Smooth muscle cell of the brain vasculature (primary cell): ENCODE measurements at regions not wholly inside any gene's neighbourhood (a gene's known extent, or its start where the extent isn't known, plus 50 kb on each side); places are given as distances from the start of the nearest gene placed in this dataset.

Source experiments
- DNase-seq: peaks from one replicate; pipeline ENCODE4 v3.0.0-alpha.2; 2012; ENCODE audit warnings: low read depth, low spot score

DNA sequence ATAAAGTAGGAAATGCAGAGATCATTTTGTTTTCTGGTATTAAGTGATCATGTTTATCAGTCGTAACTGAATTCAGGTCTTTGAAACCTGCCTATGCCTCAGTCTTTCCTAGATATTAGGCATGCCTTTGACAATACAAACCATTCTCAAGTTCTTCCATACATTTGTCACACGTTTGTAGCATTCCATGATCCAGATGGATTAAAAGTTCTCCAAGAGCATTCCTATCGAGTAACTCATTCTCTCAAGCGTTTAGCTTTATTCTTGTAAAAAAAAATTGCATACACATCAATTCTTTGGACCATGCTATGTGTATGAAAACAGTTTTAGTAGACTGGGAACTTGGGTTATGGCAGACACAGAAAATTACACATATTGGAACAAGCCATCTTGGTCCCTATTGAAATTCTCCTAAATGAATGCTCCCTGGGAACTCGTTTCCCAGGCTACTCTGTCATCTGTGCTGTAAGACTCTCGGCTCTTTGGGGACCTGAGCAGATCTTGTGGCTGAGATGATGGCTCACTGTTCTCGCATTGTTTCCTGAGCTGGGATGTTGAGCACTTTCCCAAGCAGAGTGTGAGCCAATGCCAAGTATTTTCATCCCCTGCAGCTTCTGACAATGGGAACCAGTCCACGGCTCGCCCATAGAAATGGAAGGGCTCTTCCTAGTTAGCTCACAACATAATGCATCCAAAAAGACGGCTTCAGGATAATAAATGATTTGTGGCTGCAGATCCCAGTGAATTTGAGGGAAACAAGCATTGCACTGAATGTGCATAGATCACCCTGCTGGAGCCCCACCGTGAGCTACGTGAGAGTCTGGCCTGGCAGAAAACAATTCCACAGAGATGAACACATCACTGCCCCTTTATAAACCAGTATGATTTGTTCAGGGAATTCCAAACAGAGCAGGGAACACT lies 230.2 kb downstream of the IRX1 start:
- no peak for DNase-seq

DNA sequence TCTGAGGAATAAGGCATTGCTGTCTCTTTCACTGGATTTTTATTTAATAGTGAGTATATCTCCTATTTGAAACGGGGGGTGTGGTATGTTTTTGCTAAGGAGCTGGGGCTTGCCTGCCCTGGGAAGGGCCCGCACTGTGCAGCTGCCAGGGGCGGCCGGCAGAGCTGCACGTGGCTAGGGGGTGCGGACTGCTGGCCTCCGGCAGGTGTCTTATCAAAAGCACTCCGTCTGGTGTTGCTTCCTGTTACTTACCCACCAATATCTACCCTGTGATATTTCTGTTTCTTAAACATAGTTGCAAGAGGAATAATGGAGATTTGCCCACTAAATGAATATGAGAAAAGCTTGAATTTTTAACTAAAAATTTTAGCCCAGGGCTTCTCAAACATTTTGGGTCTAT lies 232.0 kb downstream of the IRX1 start:
- DNase-seq, result no peak

DNA sequence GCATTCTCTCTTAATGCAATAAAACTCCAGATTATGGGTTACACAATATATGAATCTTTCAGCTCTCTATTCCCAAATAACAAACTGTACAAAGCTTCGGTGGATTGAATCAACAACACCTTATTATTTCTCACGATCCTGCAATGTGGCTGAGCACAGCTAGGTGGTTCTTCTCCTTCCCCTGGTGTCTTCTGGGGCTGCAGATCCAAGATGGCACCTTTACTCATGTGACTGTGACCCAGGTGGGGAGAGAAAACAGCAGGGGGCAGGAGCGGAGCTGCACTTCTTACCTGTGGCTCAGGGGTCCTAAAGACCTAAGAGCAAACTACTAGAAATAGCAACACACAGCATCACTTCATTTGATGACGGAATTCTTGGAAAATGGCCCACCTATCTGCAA lies 233.1 kb downstream of the IRX1 start:
- DNase-seq, result no peak

DNA sequence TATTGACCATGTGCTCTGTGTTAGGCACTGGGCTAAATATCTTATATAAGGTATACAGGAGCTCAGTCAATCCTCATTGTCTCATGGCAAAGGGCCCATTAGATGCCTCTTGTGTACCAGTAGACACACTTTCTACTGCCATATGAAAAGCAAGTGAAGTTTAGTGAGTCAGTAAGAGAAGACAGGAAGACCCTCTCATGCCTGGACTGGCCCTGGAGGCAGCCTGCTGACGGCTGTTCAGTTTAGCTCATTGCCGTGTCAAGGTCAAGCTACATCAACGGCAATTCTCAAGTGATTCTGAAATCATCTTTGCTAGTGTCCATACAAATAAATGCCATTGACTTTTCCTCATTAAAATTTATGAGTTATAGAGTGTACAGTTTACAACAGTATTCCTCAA lies 237.9 kb downstream of the IRX1 start:
- no peak for DNase-seq

DNA sequence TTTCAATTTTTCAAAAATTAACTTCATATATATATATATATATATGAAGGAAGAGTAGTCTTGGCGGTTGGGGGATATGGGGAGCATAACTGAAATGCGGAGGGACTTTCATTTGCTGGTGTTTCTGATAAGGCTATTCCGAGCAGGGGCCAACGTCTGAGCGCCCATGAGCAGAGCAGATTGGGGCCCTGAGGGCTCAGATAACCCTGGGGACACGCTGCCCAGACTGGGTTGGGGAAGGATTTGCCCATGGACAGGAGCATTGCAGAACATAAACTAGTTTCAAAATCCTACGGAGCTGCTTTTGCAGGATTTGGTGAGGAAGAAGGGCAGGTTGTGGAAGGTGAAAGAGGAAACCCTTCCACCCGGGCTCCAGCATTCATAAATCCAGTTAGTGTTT lies 240.2 kb downstream of the IRX1 start:
- no peak for DNase-seq

DNA sequence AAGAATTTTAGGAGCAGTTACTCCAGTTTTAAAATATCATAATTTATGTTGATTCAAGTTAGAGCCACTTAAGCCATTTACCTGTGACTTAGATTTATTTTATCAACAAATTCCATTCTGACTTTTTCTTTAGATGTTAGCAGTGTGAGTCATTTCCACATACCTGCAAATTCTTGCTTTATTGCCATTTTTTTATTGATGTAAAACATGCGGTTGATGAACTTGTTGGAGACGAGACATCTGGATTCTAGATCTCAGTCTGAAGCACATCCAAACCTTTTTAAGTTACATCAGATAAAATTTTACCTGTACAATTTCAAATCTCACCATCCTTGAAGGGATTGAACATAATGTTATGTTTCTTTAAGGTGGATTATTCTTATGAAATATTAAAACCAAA lies 240.9 kb downstream of the IRX1 start:
- DNase-seq, result no peak

DNA sequence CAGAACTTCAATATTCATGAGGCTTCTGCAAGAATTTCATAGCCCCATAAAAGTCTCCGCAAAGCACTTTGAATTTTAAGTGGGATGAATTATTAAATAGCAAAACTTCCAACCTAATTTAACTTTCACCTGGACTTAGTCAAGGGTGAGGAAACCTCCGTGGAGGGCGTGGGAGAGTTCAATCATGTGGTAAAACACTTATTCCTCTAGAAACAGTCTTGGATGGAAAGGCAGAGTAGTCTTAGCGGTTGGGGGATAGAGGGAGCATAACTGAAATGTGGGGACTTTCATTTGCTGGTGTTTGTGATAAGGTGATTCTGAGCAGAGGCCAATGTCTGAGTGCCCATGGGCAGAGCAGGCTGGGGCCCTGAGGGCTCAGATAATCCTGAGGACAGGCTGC lies 241.9 kb downstream of the IRX1 start:
- DNase-seq, result no peak

DNA sequence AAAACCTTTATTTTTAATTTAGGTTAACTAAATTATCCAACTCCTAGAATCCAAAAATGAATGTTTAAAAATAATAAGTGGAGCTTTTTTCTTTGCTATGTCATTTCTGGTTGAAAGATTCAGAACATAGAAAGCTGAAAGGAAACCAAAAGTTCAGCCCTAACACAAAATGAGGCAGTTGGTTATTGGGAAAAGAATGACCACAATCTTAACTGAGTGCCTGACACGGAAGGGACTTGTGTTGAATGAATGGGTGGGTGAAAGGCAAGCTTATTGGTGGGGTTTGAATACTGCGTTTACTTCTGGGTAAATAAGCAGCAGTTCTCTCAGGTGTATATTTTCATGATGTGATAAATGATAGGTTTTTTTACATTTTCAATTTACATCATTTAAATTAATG lies 243.5 kb downstream of the IRX1 start:
- DNase-seq, result no peak

DNA sequence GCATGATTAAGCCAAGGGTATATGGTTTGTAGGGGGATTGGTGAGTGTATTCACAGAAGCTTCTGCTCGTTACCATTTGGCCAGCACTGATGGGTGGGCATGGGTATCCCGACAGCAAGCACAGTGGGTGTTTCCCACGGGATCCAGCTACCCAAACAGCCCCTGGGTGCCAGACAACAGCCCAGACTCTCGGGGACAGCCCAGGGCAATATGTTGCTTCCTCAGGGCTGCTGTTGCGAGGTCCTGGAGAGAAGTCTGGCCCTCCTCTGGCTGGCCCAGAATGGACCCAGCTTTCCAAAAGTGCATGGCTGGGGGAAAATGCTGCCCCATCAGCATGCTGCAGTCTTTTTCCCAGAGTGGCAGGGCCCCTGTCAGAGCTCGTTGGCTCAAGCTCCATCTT lies 247.0 kb downstream of the IRX1 start:
- DNase-seq, result no peak

DNA sequence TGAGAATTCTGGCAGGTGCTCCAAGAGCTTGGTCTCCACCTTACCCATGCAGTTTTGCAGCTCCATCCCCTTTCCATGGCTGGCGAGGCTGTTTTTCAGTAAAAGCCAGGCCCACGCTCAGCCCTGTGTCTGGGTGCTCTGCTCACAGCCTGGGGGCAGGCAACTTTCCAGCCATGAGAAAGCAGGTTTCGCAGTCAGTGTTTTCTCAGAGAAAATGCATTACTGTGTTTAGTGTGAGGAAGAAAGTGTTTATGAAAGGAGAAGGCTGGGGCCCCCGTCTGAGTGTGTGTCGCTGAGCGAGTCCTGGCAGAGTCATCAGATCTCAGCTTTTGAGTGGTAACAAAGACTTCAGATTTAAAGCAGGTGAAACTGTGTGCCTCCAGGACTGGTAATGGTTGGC lies 248.1 kb downstream of the IRX1 start:
- no peak for DNase-seq

DNA sequence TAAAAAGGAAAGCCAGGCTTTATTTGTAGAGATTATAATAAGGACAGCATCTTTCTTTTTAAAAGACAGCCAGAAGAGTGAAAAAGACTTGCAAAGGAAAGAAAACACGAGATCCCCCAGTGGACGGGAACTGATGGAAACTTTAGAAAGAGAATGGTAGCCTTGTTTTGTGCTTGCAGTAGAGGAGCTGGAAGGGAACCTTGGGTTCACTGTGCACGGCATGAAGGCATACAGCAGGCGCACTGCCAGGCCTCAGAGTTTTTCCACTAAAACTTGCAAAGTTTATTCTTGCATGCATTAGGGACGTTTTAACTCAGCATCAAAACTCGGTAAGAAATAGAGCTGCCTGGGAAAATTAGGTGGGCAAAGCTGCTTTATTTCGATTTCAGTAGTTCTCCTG lies 248.6 kb downstream of the IRX1 start:
- no peak for DNase-seq

DNA sequence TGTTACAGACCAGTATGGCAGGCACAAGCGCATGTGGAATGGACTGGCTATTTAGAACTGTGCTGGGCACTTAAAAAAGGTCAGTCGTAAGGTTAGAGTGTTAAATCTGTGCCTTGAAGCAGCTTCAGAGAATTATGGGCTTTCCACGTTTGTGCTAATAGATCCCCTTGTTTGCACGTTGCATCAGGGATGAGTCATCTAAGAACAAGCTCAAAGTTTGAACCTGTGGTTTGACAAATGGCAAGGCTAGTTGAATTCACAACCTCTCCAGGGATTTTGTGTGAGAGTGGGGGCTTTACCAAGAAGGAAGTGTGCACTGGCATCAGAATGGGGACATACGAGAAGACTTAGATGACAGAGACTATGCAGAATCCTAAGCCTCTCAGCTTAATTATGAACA lies 249.6 kb downstream of the IRX1 start:
- DNase-seq, result no peak

DNA sequence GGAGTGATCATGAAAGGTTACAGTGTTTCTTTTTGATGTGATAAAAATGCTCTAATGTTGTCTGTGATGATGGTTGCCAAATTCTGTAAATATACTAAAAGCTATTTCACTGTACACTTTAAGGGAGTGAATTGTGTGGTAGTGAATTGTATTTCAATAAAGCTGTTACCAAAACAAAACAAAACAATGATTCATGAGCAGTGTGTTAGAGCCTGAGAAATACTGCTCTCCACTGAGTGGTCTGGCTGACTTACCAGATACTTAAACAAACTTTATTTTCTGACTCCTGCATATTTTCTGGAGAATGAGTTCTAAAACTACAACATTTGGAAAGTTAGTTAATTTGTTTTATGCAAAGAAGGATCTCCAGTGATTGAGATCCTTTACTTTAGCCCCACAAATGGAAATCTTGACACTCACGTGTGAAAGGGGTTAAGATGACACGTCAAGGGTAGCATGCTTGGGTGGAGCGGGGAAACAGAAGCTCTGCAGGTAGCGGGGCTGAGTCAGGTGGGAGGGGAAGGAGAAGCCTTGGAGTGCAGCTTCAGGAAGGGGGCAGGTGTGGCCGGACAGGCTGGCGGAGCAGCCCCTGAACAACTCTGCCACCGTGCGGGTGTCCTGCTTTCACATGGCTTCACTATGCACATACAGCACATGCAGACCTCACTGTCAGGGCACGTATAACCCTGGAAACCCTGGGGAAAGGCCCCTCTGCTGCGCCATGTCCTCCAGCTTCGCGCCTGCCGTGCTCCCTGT lies 256.7 kb downstream of the IRX1 start:
- DNase-seq, result no peak

DNA sequence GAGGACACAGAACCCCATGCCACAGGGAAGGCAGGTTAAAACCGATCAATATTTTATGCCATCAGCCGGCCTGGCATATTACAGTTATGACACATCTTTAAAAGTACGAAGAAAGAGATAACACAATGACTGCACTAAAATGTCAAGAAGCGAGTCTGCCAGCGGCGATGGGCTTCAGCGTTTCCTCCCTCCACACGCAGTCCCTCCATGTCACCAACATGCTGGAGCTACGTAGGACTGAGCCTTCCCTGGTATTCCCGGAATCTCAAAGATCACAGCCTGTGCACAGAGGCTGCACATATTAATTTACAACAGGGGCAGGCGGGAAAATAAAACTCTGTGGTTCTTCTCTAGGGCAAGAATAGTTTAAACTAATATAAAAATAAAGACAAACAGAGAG lies 257.7 kb downstream of the IRX1 start:
- DNase-seq, result no peak

DNA sequence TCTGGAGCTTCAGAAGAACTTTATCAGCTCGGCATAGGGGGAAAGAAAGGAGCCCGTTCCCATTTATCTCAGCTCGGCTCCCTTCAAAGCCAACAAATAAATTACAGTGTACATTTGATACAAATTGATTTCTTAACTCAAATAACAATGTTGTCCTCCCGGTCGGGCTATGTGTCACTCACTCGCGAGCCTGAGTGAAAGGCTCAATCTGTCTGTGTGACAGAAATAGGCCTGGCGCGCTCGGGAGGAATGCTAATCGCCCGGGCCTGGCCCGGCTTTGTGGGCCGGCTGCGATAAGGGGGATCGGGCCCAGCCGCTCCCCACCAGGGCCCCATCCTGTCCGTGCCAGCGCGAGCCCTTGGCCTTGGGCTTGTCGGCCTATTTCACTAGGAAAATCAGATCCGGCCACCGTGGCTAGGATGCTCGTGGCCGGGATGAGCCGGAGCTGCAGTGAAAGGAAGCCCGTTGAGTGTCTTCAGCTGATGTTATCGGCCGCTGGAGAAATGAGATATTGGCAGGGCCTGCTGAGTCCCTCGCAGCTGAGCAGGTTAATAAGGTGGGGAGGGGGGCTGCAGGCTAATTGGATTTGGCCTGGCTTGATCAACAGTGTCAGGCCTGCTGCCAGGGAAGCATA lies 258.7 kb downstream of the IRX1 start:
- no peak for DNase-seq

DNA sequence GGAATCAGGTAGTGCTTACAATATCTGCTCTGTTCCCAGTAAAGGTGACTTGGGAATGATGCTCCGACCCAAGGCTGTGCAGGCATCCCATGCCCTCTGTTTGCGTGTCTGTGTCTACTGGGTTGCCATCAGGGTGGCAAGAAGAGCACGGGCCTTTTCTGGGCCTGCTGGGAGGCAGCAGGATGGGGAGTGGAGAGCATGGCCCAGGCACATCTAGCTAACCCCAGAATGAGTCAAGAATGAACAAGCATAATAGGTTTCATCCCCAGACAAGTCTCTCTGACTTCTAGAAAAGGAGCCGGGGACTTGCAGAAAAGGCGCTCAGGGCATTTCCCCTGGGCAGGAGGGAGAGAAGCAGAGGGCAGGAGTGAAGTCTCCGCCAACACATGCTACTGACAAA lies 260.4 kb downstream of the IRX1 start:
- no peak for DNase-seq

DNA sequence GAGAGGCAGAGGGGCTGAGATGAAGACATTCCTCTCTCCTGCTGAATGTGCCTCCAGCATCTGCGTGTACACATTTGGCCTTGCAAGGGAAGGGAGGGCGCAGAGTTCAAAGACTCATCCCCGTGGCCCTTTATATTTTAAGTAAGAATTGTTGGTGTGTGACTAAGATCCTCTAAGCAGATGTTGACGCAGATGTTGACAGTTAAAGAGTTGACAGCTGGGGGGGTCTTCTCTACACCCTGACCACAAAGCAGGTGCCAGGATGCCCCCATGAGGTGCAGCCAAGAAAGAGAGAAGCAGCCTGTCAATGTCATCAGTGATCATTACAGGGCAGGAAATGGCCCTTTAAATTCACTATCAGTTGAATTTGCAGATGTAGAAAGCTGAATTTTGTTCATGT lies 262.9 kb downstream of the IRX1 start:
- DNase-seq, result no peak

DNA sequence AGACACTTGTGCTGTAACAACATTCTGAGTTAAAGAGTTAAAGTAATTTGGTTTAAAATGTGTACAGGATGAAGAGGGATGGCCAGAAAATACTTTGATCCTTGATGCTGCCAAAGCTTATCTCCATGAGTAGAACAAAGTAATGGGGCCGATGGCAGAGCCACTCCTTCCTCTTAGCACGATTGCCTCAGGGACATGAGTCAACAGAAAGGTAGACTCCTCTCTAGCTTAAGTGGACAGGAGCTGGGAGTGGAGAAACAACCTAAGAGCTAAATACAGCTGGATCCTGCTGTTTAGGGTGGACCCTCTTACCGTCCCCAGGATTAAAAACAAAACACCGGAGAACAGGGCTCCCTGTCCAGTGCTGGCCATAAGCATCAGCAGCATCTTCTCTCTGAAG lies 267.3 kb downstream of the IRX1 start:
- DNase-seq, result no peak

DNA sequence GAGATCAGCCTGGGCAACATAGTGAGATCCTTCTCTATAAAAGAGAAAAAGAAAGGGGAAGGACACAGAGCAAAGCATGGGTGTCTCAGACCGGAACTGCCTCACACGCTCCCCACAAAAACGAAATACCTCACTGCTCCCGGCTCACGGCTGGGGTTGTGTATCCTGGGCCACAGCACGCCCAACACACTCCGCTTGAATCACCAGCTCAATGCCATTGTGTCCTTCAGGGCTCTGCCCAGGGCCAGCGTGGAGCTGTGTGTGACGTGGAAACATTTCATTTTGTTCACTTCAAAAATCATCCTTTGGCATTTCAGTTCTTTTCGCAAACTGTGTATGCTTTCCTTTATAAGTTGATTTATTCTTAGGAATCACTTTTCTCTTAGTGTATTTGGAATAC lies 279.5 kb downstream of the IRX1 start:
- no peak for DNase-seq

DNA sequence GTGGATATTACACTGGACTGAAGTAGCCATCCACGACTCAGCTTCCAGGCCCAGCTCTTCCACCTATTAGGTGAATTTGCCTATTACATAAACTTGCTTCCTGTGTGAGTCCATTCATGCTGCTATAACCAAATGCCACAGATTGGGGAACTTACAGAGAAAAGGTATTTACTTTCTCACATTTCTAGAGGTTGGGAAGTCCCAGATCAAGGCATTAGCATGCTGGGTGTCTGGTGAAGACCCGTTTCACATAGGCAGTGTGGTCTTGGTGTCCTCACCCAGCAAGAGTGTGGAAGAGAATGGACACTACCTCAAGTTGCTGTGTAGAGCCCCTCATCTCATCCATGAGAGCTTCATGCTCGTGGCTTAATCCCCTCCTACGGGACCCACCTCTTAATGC lies 282.6 kb downstream of the IRX1 start:
- no peak for DNase-seq

DNA sequence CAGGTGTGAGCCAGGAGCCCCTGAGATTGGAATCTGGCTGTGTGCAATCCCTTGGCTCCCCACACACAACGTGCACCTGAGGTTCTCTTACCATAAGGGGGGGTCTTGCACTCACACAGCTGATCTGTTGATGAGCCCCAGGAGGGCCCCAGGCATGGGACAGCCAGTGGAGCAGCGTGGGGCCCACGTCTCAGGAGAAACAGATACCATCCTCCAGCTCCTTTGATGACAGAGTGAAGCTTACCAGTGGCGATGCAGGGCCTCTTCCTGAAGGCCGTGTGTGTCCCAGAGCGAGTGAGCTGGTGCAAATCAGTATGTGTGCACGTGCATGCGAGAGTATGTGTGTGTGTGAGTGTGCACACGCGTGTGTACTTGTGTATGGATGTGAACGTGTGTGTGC lies 287.4 kb downstream of the IRX1 start:
- no peak for DNase-seq

DNA sequence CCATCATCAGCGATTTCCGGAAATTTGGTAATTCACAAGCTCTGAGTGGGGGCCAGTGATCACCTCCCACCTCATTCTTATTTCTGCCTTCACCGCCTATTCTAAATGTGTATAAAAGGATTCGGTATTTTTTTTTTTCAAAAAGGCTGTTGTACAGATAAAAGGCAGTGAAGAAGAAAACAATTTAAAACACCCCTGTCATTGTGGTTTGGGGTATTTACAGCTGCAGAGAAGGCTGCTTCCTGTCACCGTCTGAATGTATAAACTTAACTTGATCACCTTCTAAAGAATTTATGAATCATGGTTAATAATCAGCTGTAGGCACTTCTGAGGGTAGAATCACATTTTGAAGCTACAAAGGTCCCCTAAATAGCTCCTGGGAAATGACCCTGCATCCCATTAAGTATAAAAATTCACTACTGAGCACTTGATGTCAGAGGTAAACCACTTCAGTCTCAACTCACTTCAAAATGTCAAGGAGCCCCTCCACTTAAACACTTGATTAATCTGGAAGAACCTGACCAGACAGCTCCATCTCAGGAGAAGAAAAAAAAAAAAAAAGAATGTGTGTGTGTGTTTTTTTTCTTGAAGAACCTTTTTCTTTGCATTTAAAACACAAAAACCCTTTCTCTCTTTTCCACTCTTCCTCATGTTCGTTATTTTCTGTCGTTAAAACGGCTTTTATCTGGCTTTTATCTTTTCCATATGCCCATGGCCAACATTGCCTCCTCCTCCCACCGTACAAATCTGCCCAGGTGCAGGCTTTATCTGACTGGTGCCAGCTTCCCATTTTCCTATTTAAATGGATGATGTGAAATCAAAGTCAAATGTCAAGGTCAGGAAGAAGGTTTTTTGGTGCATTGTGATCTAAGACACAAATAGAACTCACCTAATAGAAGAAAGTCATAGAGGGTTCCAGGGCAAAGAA lies 291.2 kb downstream of the IRX1 start:
- DNase-seq, result no peak
